HG03354 (cell line): ENCODE measurements at regions not wholly inside any gene's neighbourhood (a gene's known extent, or its start where the extent isn't known, plus 50 kb on each side); places are given as distances from the start of the nearest gene placed in this dataset.
A peak's percentile ranks its signal among the peaks of the same experiment; 100 is the strongest.
"Not testable (repeated sequence)": the region's sequence is repeated elsewhere in the genome, so short reads cannot be mapped to it uniquely, and the experiment has no call there.

Source experiments
- ATAC-seq: cut with Tn5 transposase; IDR thresholded peaks from one replicate; pipeline ENCODE4 v1.9.1; 2021; ENCODE audit warnings: mild to moderate bottlenecking; ENCODE audit not compliant: unreplicated experiment, poor library complexity, severe bottlenecking

DNA sequence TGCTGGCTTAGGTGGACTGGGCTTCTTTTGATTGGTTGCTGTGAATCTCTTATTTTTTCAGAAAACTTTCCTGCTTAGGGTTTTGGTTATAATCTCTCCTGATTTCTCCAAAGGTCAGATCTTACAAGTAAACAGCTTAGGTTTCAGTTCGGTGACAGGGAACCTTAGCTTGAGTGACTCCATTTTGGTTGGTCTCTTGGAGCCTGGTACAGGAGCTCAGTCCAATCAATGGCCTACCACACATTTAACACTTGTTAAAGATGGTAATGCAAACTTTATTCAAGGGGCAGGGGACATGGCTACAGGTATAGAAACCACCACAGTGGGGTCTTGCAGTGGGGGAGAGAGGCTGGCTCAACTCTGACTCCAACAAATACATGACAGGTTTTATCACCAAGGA, 180.9 kb upstream of the THBS1 start:
- ATAC-seq = no peak

DNA sequence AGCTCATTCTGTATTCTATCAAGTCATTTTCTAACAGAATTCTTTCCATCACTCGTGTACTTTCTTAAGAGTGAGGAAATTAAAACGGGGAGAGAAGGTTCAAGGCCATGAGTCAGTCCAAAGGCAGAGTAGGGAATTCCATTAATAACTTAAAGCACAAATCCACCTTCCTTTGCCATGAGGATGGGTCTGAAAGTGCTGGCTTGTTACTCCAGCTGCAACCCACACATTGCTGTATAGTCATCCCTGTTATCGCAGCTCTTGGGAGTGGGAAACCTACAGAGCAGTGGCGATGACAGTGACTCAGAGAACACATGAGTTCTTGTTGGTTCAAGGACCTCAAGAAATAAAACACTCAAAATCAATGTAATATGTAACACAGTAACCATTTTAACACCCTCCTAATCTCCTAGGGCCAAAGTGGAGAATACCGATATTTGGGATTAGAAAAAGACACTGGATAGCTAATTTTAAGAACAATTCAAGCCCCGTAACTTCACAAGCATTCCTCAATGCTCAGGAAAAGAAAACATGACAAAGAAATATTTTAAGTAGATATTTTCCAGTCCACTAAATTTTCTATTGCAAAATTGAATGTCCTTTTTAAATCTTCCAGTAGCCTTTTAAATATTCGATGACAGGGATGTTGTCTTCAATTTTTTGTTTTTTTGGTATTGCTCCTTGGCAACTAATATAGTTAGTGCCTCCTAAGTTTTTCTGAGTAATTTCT, 179.9 kb upstream of the THBS1 start:
- ATAC-seq = no peak

DNA sequence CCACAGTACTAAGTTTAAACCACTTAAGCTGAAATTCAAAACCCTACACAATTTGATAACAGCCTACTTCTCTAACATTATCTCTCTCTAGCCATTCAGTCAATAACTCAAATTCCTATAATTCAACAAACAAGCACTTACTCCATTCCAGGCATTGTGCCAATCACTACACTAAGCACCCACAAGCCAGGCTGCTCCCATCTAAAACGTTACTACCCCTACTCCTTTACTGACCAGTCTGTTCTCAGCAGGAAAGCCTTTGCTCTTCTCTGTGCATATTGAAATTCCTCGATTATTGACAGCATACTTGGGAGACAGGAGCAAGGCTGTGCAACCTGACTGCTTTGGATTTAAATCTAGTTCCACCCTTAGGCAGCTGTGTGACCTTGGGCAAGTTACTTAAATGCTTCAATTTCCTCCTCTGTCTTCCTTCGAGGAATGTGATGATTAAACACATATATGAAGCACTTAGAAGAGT, 177.2 kb upstream of the THBS1 start:
- no peak for ATAC-seq

DNA sequence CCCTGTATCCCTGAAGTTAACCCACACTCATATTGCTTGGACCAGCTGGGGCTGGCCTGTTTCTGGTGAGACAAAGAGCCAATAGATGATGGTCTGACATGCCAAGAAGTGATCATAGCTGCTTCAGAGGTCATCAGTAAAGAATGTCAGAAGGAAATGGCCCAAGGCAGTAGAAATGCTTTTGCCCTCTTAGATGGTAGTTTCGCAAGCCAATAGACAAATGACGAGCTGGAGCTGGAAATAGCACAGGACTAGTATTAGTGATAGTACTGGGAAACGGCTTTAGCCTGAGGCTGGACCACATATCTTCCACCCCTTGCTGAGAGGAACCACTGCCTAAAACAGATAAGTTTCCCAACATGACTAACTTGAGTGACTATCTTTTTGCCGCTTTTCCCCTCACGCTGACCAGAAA, 176.1 kb upstream of the THBS1 start:
- no peak for ATAC-seq

DNA sequence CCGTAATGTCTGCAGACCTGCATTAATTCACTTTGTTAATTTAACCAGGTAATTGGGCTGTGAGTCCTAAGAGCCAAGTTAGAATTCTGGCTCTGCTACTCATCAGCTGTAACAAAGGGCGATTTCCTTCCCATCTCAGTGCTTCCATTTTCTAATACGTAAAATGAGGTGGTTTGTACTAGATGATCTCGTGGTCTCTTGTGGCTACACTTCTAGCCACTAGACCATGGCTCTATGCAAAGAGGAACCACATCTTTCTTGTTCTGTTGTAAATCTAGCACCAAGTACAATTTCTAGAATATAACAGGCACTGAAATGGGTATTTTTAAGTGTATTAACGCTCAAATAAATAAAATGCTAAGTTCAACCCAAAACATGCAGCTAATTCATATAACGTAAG, 174.4 kb upstream of the THBS1 start:
- peak; percentile 77 for ATAC-seq

DNA sequence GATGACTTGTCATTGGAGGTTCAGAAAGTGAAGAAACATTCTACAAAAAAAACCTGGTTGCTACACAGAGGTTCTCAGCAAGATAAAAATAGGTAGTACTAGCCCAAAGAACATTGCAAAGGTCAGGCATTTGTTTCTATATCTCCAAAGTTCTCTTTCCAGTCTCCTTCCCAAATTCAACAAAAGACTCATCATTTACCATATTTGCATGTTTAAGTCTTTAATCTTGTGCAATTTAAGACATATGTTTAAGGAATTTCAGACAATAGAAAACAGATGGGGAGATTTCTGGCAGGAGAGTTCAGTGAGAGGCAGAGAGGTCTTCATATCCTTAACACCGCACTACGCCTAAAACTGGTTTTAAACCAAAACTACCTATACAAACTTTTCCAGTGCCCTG, 173.8 kb upstream of the THBS1 start:
- ATAC-seq = no peak

DNA sequence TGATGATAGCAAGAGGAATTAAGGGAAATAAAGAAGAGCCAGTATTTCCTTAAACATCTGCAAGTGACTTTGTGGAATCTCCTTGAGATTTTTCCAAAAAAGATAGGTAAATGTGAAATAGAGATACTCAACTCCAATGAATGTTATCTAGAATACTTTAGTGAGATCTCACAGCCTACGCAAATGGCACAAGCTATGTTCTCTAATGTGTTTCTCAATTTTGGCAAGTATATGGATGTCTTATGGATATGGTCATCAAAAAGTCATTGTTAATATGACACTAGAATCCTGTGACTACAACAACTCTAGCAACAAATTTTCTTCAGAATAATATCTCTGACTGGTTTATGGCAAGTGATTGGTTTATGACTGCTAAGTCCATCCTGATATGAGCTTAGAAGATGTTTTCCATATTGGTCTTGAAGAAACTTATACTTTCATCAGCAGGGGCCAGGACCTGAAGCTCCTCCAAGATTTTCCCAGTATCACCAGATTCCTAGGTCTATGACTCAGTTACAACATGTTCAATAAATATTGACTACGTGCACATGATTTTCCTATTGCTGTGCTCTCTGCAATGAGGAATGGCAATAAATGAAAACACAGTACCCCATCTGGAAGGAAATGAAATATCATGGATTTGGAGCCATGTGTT, 170.9 kb upstream of the THBS1 start:
- ATAC-seq = no peak

DNA sequence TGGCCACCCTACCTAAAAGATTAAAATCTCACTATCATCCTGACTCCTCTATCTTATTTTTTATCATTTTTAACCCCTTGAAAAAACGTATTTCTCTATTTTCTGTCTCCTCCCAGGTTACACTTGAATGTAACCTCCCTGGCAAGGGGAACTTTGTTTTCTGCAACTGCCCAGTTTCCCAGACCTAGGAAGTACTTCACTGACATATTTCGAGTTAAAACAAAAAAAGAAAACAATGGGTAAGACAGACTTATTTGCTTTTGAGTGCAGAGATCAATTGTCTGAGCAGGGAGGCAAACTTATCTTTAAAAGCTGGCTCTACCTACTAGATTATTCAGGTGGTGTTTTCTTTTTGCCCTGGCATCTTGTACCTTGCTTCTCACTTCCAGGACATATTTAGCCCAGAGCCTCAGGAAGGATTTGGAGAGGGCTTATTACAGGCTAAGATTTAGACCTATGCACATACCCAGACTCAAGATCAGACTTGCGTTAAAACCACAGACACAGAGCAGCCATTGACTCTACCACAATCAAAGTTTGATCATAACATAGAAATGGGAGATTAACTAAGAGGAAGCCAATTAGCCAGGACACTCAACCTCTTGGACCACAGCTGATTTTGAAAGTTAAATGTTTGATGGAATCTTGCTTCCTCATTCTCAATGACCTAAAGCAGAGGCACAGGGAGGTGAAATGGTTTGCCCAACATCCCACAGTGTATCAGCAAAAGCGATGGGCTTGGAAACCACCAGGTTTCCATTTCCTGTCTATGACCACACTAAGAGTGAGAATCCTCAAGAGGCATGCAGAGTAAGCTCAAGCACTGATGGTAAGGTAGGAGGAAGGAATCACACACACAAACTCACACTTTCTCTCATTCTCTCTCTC, 169.5 kb upstream of the THBS1 start:
- peak; percentile 93 for ATAC-seq

DNA sequence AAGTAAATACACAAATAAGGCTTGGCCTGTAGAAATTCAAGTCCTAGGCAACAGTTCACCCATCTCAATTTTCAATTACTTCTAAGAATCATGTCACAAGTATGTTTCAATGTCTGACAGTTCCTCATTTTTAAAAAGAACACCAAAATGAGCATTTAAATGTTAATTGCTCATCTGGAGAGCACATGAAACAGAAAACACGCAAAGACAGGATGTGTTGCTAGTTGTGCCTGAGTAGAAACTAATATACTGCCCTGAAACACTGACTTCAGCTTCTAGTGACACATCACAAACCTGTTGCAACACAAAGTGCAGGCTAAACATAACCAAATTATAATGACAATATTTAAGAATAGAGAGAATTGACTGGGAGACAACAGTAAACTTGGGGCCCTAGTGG, 167.3 kb upstream of the THBS1 start:
- ATAC-seq = peak; percentile 63

DNA sequence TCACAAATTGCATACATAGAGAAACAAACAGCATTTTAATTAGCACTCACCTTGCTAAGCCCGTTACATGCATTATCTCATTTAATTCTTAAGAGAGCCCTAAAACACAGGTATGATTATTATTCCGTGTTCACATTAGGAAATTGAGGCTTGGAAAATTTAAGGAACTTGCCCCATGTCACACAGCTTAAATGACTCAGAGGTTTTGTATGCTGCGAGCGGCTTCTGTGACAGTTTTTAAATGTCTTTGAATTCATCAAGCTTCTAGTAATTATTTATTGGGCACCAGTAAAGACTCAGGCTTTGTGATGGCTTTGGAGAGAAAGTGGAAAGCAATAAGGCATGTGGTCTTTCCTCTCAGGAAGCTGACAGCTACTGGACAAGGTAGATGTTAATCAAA, 166.7 kb upstream of the THBS1 start:
- ATAC-seq = no peak

DNA sequence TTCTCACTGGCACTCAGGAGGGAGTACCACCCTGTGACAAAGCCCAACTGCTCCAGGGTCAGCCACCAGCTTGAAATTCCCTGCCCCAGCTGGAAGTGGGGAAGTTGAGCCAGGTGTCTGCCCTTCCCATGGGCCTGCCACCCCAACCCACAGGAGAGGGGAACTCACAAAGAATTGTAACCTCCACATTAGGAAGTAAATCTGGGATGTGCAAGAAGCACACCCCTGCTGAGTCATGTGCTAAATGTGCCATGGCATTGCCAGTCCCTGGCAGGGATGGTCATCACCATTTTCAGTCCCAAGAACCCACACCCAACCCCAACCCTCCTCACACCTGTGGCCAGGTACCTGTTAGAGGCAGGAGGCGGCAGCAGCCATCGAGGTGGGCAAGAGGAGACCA, 165.2 kb upstream of the THBS1 start:
- ATAC-seq = no peak

DNA sequence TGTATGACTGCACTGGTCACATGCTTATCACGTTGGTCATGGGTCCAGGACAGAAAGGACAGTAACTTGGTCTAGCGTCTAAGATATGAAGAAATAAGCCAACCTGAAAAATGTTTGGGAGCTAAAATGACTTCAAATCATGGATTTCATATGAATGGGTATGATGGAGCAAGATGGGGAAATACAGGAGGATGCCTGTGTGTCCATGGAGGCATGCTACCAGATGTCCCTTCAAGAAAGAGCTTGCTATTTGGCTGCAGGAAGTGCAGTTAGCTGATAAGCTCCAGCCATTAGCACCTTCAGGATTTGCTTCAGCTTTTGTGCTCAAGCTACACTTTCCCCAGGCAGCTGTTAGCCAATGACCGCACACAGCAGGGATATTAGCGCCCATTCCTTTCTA, 164.6 kb upstream of the THBS1 start:
- no peak for ATAC-seq

DNA sequence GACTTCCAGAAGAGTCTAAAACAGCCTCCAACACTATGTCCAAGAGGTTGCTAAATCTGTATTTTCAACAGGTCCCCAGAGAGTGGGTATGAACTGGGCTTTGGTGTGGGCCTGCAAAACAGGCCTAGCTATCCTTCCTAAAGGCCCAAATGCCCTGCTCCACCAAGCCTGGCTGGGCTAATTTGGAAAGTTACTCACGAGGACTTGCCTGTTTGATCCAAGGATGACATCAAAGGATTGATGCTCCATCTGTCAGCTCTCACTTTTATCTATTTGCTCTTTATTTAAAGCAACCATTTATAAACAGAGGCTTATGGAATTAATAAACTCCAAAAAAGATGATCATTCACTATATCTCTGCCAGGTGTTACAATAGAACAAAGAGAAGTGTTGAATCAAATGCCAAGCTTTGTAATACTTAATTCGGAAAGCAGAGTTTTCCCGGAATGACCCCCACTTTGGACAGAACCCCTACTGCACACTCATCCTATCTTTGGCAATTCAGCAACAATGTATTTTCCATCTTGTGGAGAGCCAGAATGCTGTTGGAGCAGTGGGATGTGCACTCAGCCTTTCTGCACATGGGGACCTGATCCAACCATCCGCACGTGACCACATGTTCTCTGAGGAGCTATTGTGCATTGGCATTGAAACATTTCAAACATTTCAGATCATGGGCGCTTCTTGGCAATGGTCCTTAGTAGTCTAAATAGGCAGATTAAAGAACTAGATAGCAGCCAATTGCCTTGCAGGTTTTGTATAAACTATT, 163.3 kb upstream of the THBS1 start:
- ATAC-seq = no peak

DNA sequence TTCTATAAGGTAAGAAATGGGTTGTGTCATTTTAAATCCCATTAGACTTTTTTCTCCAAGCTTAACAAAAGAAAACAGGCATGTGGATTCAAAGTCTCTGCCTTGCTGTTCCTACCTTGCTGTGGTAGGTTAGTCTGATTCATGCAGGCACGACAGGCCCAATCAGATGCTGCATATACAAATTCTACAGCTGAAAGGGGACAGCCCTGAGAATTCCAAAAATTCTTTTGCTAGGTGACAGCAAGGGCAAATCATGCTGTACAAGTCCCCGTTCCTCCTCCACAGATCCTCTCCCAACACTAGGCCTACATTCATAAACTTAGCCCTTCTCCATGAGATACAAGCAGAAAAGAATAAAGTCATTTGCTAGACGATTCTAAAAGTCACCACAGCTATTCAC, 161.2 kb upstream of the THBS1 start:
- no peak for ATAC-seq

DNA sequence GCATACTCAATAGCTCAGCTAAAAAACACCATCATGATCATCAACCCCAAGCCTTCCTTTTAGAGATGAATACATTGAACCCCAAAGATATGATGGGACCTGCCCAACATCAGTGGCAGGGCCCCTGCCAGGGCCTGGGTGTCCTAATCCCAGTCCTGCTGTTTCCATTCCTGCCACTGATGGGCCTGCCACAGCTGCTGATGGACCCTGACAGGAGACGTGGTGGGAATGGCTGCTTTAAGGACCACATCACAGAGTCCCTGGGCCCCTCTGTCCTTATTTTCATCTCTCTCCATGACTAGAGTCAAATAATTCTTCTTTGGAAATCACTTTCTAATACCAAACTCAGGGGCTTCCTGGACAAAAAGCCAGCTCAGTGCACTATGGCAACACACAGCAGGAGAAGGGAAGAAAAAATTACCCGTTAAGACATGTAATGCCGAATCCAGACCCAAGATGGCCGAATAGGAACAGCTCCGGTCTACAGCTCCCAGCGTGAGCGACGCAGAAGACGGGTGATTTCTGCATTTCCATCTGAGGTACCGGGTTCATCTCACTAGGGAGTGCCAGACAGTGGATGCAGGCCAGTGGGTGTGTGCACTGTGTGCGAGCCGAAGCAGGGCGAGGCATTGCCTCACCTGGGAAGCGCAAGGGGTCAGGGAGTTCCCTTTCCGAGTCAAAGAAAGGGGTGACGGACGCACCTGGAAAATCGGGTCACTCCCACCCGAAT, 160.6 kb upstream of the THBS1 start:
- not testable (repeated sequence) for ATAC-seq

DNA sequence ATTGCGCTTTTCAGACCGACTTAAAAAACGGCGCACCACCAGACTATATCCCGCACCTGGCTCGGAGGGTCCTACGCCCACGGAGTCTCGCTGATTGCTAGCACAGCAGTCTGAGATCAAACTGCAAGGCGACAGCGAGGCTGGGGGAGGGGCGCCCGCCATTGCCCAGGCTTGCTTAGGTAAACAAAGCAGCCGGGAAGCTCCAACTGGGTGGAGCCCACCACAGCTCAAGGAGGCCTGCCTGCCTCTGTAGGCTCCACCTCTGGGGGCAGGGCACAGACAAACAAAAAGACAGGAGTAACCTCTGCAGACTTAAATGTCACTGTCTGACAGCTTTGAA, 160.1 kb upstream of the THBS1 start:
- ATAC-seq = not testable (repeated sequence)

DNA sequence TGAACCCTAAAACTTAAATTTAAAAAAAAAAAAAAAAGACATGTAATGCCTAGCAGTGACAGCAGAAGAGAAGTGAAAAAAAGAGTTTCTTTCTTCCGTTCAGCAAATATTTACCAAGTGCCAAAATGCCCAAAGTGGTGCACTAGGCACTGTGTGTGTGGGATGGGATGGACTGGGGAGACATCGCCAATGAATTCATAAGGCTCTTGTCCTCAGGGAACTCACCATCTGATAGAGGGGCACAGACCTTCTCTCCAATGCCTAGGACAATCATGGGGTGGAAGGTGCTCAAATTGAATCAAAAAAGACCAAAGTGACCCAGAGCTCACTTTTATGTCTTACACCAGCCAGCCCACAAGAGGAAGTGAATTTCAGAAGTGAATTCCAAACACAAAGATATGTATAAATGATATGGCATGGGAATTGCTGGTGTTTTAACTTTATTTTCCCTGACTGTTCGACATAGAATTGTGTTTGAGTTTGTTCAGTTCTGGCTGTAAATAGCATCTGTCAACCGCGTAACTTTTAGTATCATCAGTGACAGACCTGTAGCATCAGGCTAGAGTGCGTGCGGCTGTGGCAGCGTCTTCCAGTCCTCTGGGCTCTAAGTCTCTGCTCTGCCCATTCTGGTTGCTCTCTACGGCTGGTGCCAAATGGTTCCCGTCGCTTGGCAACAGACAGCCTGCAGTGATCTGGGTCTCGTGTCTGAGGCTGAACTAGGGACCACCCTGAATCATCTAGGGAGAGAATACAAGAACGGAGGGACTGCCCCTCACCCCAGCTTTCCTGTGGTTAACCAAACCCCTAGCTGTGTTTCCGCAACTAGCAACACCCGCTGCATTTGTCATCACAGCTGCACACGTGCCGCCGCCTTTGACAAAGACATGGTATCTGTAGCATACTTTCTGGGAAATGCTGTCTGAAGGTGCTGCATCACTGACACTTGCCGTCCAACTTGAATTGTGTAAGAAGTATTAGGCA, 154.0 kb upstream of the THBS1 start:
- ATAC-seq = peak; percentile 89

DNA sequence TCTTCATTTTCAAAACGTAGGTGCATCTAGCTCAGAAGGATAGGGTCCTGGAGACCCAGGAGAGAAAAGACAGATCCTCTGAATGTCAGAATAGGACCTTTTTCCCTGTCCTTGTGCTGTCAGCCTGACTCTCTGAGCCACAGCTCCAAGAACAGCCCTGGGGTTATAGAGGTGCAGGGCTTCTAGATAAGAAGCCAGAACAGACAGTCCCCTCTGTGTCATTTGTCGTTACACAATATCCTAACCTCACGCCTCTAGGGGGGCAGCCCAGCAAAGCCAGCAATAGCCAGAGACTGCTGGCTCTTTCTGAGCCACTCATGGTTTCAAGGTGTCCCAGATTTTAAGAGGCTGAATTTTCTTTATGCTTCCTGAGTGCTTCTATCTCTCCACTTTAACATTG, 153.2 kb upstream of the THBS1 start:
- peak; percentile 21 for ATAC-seq
